ENCODE measurements at regions not wholly inside any gene's neighbourhood (a gene's known extent, or its start where the extent isn't known, plus 50 kb on each side); places are given as distances from the start of the nearest gene placed in this dataset.

GRCh38 chr3:157810924-157811718, 295.1 kb downstream of the SHOX2 start:
- DNase-seq (ENCODE audit: low spot score in 2 of 2) (no peak), ATAC-seq (replicated peaks; ENCODE audit: extremely low read depth, poor library complexity, severe bottlenecking) (no peak)
- Mint-ChIP-seq H3K4me1 (no peaks in the 10 kb centered on the region), H3K27me3 (no peaks in the 10 kb centered on the region), H3K36me3 (ENCODE audit: insufficient read depth) (no peaks in the 10 kb centered on the region), H3K27ac (ENCODE audit: low read depth) (no peak overlapping the region), H3K9me3 (no peaks in the 10 kb centered on the region), H3K4me3 (no peak overlapping the region)

DNA sequence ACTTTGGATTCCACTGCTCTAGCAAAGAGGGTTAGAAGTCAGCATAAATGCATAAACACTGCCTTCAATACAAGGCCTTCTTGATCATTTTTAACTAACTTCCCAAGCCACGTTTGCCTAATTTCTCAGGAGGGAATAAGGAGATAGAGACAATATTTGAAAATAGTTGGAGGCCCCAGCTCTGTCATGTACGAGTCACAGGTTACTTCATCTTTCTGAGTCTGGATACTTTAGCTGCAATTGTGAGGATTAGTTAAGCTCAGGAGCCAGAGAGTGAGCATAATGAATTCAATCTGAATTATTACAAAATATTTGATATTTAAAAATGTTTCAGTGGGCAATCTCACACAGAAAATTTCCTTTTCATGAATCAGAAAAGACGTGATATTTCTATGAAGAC, 298.9 kb downstream of the SHOX2 start:
- H3K27me3 Mint-ChIP-seq, result no peaks in the 10 kb centered on the region
- ATAC-seq (replicated peaks; ENCODE audit: extremely low read depth, poor library complexity, severe bottlenecking) (no peak), DNase-seq (ENCODE audit: low spot score in 2 of 2) (no peak)
- H3K4me1 Mint-ChIP-seq, result no peaks in the 10 kb centered on the region
- H3K9me3 Mint-ChIP-seq, result peaks cover 8% of the 10 kb centered on the region
- H3K27ac Mint-ChIP-seq (ENCODE audit: low read depth), result no peak overlapping the region
- H3K4me3 Mint-ChIP-seq, result no peak overlapping the region
- peaks cover 2% of the 10 kb centered on the region for H3K36me3 Mint-ChIP-seq (ENCODE audit: insufficient read depth)

- ATAC-seq (replicated peaks; ENCODE audit: extremely low read depth, poor library complexity, severe bottlenecking), result no peak
- DNase-seq (ENCODE audit: low spot score in 2 of 2), result no peak
- H3K27me3 Mint-ChIP-seq, result no peaks in the 10 kb centered on the region
Observed at GRCh38 chr3:157805538-157805937, 300.7 kb downstream of the SHOX2 start.

GRCh38 chr3:157794771-157795170, 291.6 kb upstream of the VEPH1 start:
- H3K27me3 Mint-ChIP-seq, result no peaks in the 10 kb centered on the region
- H3K27ac Mint-ChIP-seq (ENCODE audit: low read depth), result no peak overlapping the region
- ATAC-seq (replicated peaks; ENCODE audit: extremely low read depth, poor library complexity, severe bottlenecking) (no peak), DNase-seq (ENCODE audit: low spot score in 2 of 2) (no peak)
- no peaks in the 10 kb centered on the region for H3K9me3 Mint-ChIP-seq
- H3K4me1 Mint-ChIP-seq, result no peaks in the 10 kb centered on the region
- H3K36me3 Mint-ChIP-seq (ENCODE audit: insufficient read depth), result no peaks in the 10 kb centered on the region
- H3K4me3 Mint-ChIP-seq, result no peak overlapping the region

More at GRCh38 chr3:157805538-157805937, 300.7 kb downstream of the SHOX2 start:
- Mint-ChIP-seq H3K4me3 (no peak overlapping the region), H3K4me1 (no peaks in the 10 kb centered on the region), H3K9me3 (peaks cover 17% of the 10 kb centered on the region), H3K36me3 (ENCODE audit: insufficient read depth) (peaks cover 2% of the 10 kb centered on the region), H3K27ac (ENCODE audit: low read depth) (no peak overlapping the region)

DNA sequence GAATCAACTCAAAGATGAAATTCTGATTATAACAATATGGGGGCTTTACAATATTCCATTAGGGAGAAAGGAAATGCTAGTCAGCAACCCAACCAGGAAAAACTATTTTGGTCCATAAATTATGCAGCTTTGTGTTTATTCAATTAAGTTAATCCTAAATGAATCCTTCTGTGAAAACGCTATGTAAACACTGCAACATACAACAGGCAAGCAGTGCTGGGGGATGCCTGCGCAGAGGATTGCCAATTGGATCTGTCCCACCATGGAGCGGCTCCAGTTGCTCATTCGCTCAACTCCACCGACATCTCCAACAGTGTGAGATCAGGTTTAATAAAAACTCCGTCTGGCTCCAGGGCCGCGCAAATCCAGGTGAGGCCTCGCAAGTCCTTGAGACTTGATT, 290.5 kb upstream of the VEPH1 start:
- Mint-ChIP-seq H3K36me3 (ENCODE audit: insufficient read depth) (no peaks in the 10 kb centered on the region), H3K27me3 (no peaks in the 10 kb centered on the region), H3K9me3 (no peaks in the 10 kb centered on the region), H3K27ac (ENCODE audit: low read depth) (no peak overlapping the region), H3K4me3 (no peak overlapping the region), H3K4me1 (no peaks in the 10 kb centered on the region)
- ATAC-seq (replicated peaks; ENCODE audit: extremely low read depth, poor library complexity, severe bottlenecking), result no peak
- no peak for DNase-seq (ENCODE audit: low spot score in 2 of 2)

DNA sequence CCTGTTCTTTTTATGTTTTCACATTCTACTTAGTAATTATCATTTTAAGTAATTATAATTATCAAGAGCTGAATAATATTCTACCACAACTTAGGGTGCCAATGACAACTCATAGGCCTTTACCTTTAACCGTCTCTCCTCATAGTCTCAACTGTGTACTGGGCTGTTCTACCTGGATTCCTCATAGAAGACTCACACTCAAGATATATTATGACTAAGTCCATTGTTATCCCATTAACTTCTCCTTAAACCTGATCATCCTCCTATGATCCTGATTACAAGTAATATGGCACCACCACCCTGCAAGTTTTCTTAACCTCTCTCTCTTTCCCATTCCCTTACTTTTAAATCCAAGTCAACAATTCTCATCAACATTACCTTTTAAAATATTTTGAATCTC, 285.9 kb upstream of the VEPH1 start:
- DNase-seq (ENCODE audit: low spot score in 2 of 2) (no peak), ATAC-seq (replicated peaks; ENCODE audit: extremely low read depth, poor library complexity, severe bottlenecking) (no peak)
- Mint-ChIP-seq H3K4me3 (no peak overlapping the region), H3K36me3 (ENCODE audit: insufficient read depth) (no peaks in the 10 kb centered on the region), H3K9me3 (peaks cover 8% of the 10 kb centered on the region), H3K4me1 (no peaks in the 10 kb centered on the region), H3K27me3 (no peaks in the 10 kb centered on the region), H3K27ac (ENCODE audit: low read depth) (no peak overlapping the region)

- DNase-seq (ENCODE audit: low spot score in 2 of 2) (no peak), ATAC-seq (replicated peaks; ENCODE audit: extremely low read depth, poor library complexity, severe bottlenecking) (no peak)
- Mint-ChIP-seq H3K36me3 (ENCODE audit: insufficient read depth) (no peaks in the 10 kb centered on the region), H3K4me1 (no peaks in the 10 kb centered on the region), H3K27me3 (no peaks in the 10 kb centered on the region), H3K4me3 (no peak overlapping the region), H3K9me3 (peaks cover 12% of the 10 kb centered on the region), H3K27ac (ENCODE audit: low read depth) (no peak overlapping the region)
Observed at GRCh38 chr3:157786618-157787017, 283.4 kb upstream of the VEPH1 start.

GRCh38 chr3:157786211-157786610, 283.0 kb upstream of the VEPH1 start:
- DNase-seq (ENCODE audit: low spot score in 2 of 2), result no peak
- Mint-ChIP-seq H3K4me1 (no peaks in the 10 kb centered on the region), H3K27me3 (no peaks in the 10 kb centered on the region), H3K4me3 (no peak overlapping the region), H3K27ac (ENCODE audit: low read depth) (no peak overlapping the region), H3K36me3 (ENCODE audit: insufficient read depth) (no peaks in the 10 kb centered on the region), H3K9me3 (peaks cover 12% of the 10 kb centered on the region)
- no peak for ATAC-seq (replicated peaks; ENCODE audit: extremely low read depth, poor library complexity, severe bottlenecking)

DNA sequence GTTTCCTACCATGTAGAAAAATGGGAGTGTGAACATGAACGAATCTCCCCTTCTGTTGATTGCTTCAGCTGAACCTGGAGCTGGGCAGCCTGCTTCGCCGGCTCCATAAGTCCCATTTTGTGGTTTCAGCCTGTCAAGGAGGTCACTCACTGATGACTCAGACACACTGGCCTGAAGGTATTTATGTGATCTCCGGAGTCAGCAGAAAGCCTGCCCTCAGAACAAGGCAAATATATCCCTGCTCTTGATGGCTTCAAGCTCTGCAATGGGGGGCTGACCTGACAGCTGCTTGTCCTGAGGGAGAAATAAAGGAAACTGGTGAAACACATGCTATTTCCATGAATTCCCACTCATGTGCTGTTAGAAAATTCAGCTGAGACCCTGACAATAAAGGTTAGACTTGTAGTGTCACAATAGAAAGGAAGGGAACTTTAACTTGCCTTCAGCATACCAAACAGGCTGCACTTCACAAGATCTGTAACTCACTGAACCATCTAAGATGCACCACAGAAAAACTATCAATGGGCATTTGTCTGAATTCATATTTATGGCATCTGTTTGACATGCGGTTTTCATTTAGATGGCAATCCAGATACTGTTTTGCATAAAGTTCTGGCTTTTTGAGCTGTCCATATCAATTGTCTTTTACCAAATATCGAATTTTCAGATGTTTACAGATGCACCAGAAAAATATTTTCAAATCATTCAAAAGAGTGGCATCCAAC, 282.0 kb upstream of the VEPH1 start:
- H3K36me3 Mint-ChIP-seq (ENCODE audit: insufficient read depth), result no peaks in the 10 kb centered on the region
- no peaks in the 10 kb centered on the region for H3K4me1 Mint-ChIP-seq
- peaks cover 12% of the 10 kb centered on the region for H3K9me3 Mint-ChIP-seq
- H3K4me3 Mint-ChIP-seq, result no peak overlapping the region
- DNase-seq (ENCODE audit: low spot score in 2 of 2) (no peak), ATAC-seq (replicated peaks; ENCODE audit: extremely low read depth, poor library complexity, severe bottlenecking) (no peak)
- no peaks in the 10 kb centered on the region for H3K27me3 Mint-ChIP-seq
- no peak overlapping the region for H3K27ac Mint-ChIP-seq (ENCODE audit: low read depth)

DNA sequence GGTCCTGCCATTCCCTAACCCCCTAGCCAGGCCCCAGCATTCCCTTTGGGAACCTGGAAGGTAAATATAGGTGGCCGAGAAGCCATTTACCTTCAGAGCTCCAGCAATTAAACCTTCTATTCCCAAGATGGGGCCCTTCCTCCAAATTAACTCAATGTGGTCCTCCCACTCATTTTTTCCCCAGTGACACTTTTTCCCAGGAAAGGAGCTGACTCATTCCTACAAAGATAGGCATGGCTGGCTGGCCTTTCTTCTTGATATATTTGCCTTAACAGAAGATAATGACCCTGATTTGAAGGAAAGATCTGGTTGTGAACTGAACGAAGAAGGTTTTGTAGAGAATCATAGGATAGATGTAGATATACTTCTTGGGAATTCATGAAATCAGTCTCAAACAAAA, 279.0 kb upstream of the VEPH1 start:
- Mint-ChIP-seq H3K36me3 (ENCODE audit: insufficient read depth) (no peaks in the 10 kb centered on the region), H3K9me3 (peaks cover 4% of the 10 kb centered on the region), H3K4me1 (no peaks in the 10 kb centered on the region), H3K4me3 (no peak overlapping the region), H3K27ac (ENCODE audit: low read depth) (no peak overlapping the region), H3K27me3 (no peaks in the 10 kb centered on the region)
- DNase-seq (ENCODE audit: low spot score in 2 of 2) (no peak), ATAC-seq (replicated peaks; ENCODE audit: extremely low read depth, poor library complexity, severe bottlenecking) (no peak)

DNA sequence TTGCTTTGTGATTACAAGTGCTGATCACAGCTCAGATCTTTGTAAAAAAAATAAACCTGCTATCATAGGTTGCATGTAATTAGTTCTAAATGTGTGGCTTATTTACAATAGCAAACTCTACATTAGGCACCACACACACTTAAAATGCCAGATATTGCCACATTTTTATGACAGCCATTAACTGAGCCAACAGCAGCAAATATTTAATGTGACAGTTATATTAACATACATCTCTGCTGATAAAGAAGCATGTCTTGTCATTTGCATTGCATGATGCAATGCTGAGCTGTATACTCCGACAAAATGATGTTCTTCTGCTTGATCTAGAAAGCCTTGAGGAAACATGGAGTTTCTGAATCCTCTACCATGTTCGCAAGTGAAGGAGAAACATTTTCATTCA, 273.6 kb upstream of the VEPH1 start:
- no peak overlapping the region for H3K27ac Mint-ChIP-seq (ENCODE audit: low read depth)
- H3K9me3 Mint-ChIP-seq, result peaks cover 2% of the 10 kb centered on the region
- peaks cover 9% of the 10 kb centered on the region for H3K27me3 Mint-ChIP-seq
- no peak overlapping the region for H3K4me3 Mint-ChIP-seq
- no peaks in the 10 kb centered on the region for H3K4me1 Mint-ChIP-seq
- no peak for ATAC-seq (replicated peaks; ENCODE audit: extremely low read depth, poor library complexity, severe bottlenecking)
- DNase-seq (ENCODE audit: low spot score in 2 of 2), result no peak
- H3K36me3 Mint-ChIP-seq (ENCODE audit: insufficient read depth), result no peaks in the 10 kb centered on the region

GRCh38 chr3:157775446-157775845, 272.2 kb upstream of the VEPH1 start:
- H3K4me3 Mint-ChIP-seq, result no peak overlapping the region
- H3K27me3 Mint-ChIP-seq, result peaks cover 9% of the 10 kb centered on the region
- DNase-seq (ENCODE audit: low spot score in 2 of 2) (no peak), ATAC-seq (replicated peaks; ENCODE audit: extremely low read depth, poor library complexity, severe bottlenecking) (no peak)
- H3K4me1 Mint-ChIP-seq, result no peaks in the 10 kb centered on the region
- no peaks in the 10 kb centered on the region for H3K9me3 Mint-ChIP-seq
- H3K36me3 Mint-ChIP-seq (ENCODE audit: insufficient read depth), result no peaks in the 10 kb centered on the region
- no peak overlapping the region for H3K27ac Mint-ChIP-seq (ENCODE audit: low read depth)

- ATAC-seq (replicated peaks; ENCODE audit: extremely low read depth, poor library complexity, severe bottlenecking) (no peak), DNase-seq (ENCODE audit: low spot score in 2 of 2) (no peak)
- H3K4me1 Mint-ChIP-seq, result no peaks in the 10 kb centered on the region
- H3K27ac Mint-ChIP-seq (ENCODE audit: low read depth), result no peak overlapping the region
- H3K9me3 Mint-ChIP-seq, result peaks cover 4% of the 10 kb centered on the region
- H3K4me3 Mint-ChIP-seq, result no peak overlapping the region
- peaks cover 1% of the 10 kb centered on the region for H3K27me3 Mint-ChIP-seq
- H3K36me3 Mint-ChIP-seq (ENCODE audit: insufficient read depth), result no peaks in the 10 kb centered on the region
Observed at GRCh38 chr3:157769378-157769777, 266.2 kb upstream of the VEPH1 start.

All from central memory CD8-positive, alpha-beta T cell (primary cell).